K562 (cell line): ENCODE measurements at regions not wholly inside any gene's neighbourhood (a gene's known extent, or its start where the extent isn't known, plus 50 kb on each side); places are given as distances from the start of the nearest gene placed in this dataset.
A peak's percentile ranks its signal among the peaks of the same experiment; 100 is the strongest.

Source experiments
- ATAC-seq: fragments of 200-7000 bp; cut with Tn5 transposase; 3 replicates; pipeline ENCODE4 v1.9.1; 2020; ENCODE audit warnings: moderate library complexity
- BruUV-seq: library from RNA; stranded (reverse); fragments of 400-500 nt; replicated peaks from 2 replicates; lab custom pipeline; 2021; lab: Mats Ljungman, UMichigan
- CTCF ChIA-PET: fragments of 300-600 bp; formaldehyde crosslinking; extraction: SDS; loops from one replicate; lab custom pipeline; 2021; ENCODE audit warnings: low intra/inter-chr PET ratio; lab: Yijun Ruan, JAX
- POLR2A ChIA-PET: fragments of 300-600, 350-650 bp; sonication (Branson Sonifier 250); formaldehyde crosslinking; extraction: SDS; loops from one replicate; lab custom pipeline; 2021; ENCODE audit warnings: antibody characterized with exemption, inconsistent platforms; lab: Yijun Ruan, JAX
- DNase-seq, 4 experiments: peaks; one replicate each; pipeline versions ENCODE4 v3.0.0 to v3.0.0-alpha.2; 2011 to 2018; ENCODE audit warnings: low spot score in 3 of 4, mixed read lengths in 3 of 4; ENCODE audit errors: extremely low read depth in 1 of 4
- FAIRE-seq: peaks from 2 replicates; lab custom pipeline; 2011; peaks lifted over from hg19 to GRCh38; lab: Jason Lieb, UNC
- H2AFZ ChIP-seq: 2 replicates; pipeline ENCODE4 v1.6.0; 2011; ENCODE audit warnings: low read depth, low read length, control low read depth, inconsistent platforms
- H3K27ac ChIP-seq: fragments of 200-600 bp; 3 replicates; pipeline ENCODE4 v1.8.0; 2011; ENCODE audit warnings: low read depth, mild to moderate bottlenecking, control low read depth, inconsistent platforms, low read length, moderate library complexity, mixed read lengths; ENCODE audit errors: extremely low read depth
- H3K27me3 ChIP-seq, 2 experiments: fragments of 300-600 bp in 1 of 2; 2 replicates in 1 of 2; 3 replicates in 1 of 2; pipeline versions ENCODE4 v1.6.0 to v1.8.0; 2011; ENCODE audit warnings: inconsistent platforms in 2 of 2, low read length in 2 of 2, mild to moderate bottlenecking in 1 of 2, mixed read lengths in 1 of 2, moderate library complexity in 1 of 2; ENCODE audit not compliant: control insufficient read depth in 2 of 2, insufficient read depth in 2 of 2
- H3K36me3 ChIP-seq: fragments of 300-600 bp; 3 replicates; pipeline ENCODE4 v1.8.0; 2011; ENCODE audit warnings: mild to moderate bottlenecking, low read length, inconsistent platforms; ENCODE audit not compliant: control insufficient read depth, insufficient read depth
- H3K4me1 ChIP-seq, 2 experiments: fragments of 200-600 bp in 1 of 2; replicated peaks in 1 of 2; 2 replicates in 1 of 2; 3 replicates in 1 of 2; pipeline versions ENCODE4 v1.5.1 to v1.8.0; 2011; ENCODE audit warnings: inconsistent platforms in 2 of 2, low read length in 2 of 2, mild to moderate bottlenecking in 1 of 2, mixed read lengths in 1 of 2, moderate library complexity in 1 of 2; ENCODE audit not compliant: control insufficient read depth in 2 of 2, insufficient read depth in 2 of 2
- H3K4me2 ChIP-seq: 2 replicates; pipeline ENCODE4 v1.6.1; 2011; ENCODE audit warnings: low read length, control low read depth, inconsistent platforms, mixed read lengths; ENCODE audit not compliant: insufficient read depth
- H3K4me3 ChIP-seq: fragments of 200-600 bp; sonication (generic), shearing (Covaris generic); 2 replicates; pipeline ENCODE4 v1.5.1; 2016; ENCODE audit warnings: control low read depth, inconsistent platforms
- H3K79me2 ChIP-seq: fragments of 200-600 bp; 3 replicates; pipeline ENCODE4 v1.8.0; 2011; ENCODE audit warnings: low read length, inconsistent platforms; ENCODE audit not compliant: control insufficient read depth, insufficient read depth
- H3K9ac ChIP-seq, 2 experiments: 2 replicates each; pipeline versions ENCODE4 v1.6.0 to v1.6.1; 2011; ENCODE audit warnings: low read depth in 2 of 2, low read length in 2 of 2, control low read depth in 1 of 2, inconsistent platforms in 1 of 2, mild to moderate bottlenecking in 1 of 2, mixed read lengths in 1 of 2; ENCODE audit not compliant: insufficient read depth in 1 of 2
- H3K9me1 ChIP-seq: one replicate; pipeline ENCODE4 v1.6.0; 2011; ENCODE audit warnings: inconsistent platforms, mild to moderate bottlenecking, low read length, moderate library complexity; ENCODE audit not compliant: control insufficient read depth, insufficient read depth
- H3K9me3 ChIP-seq: replicated peaks from 2 replicates; pipeline ENCODE4 v1.5.1; 2011; ENCODE audit warnings: low read depth, low read length, inconsistent platforms; ENCODE audit not compliant: control insufficient read depth, insufficient read depth
- H4K20me1 ChIP-seq: replicated peaks from 2 replicates; pipeline ENCODE4 v1.6.1; 2011; ENCODE audit warnings: low read length, inconsistent platforms, mixed read lengths; ENCODE audit not compliant: control insufficient read depth, insufficient read depth
- ARID1B ChIP-seq: fragments of 450-650 bp; IDR thresholded peaks from 2 replicates; pipeline ENCODE4 v1.6.1; 2016; ENCODE audit warnings: antibody characterized with exemption, mild to moderate bottlenecking, inconsistent platforms
- ARID4B ChIP-seq: sonication (generic); formaldehyde crosslinking; IDR thresholded peaks from 2 replicates; pipeline ENCODE4 v1.8.0; 2022; ENCODE audit warnings: mild to moderate bottlenecking, missing genetic modification reagents
- BCOR ChIP-seq: fragments of 450-650 bp; IDR thresholded peaks from 2 replicates; pipeline ENCODE4 v1.6.1; 2016
- CREBBP ChIP-seq: IDR thresholded peaks from one replicate; pipeline ENCODE4 v1.6.1; 2012; ENCODE audit warnings: low read depth, mild to moderate bottlenecking, control low read depth, inconsistent platforms, low read length
- CTCFL ChIP-seq: IDR thresholded peaks from 2 replicates; pipeline ENCODE4 v1.6.1; 2011; ENCODE audit warnings: borderline replicate concordance, low read depth, mild to moderate bottlenecking, moderate library complexity, low read length; ENCODE audit not compliant: insufficient read depth, poor library complexity, severe bottlenecking
- RBM39 ChIP-seq: fragments of 200-400 bp; formaldehyde crosslinking; optimal IDR thresholded peaks from 2 replicates; pipeline ENCODE3; 2018; ENCODE audit warnings: low read depth, low read length
- RHOXF2B ChIP-seq: fragments of 250-450 bp; sonication (Bioruptor Pico); conservative IDR thresholded peaks from 2 replicates; pipeline ENCODE4 v1.5.1; 2021
- SNIP1 ChIP-seq: fragments of 450-650 bp; IDR thresholded peaks from 2 replicates; pipeline ENCODE4 v1.7.1; 2017; ENCODE audit warnings: low read depth, mild to moderate bottlenecking
- SOX6 ChIP-seq: fragments of 450-650 bp; IDR thresholded peaks from 2 replicates; pipeline ENCODE4 v1.6.1; 2014; ENCODE audit warnings: mild to moderate bottlenecking
- TAL1 ChIP-seq: fragments of 450-650 bp; IDR thresholded peaks from 2 replicates; pipeline ENCODE4 v1.6.1; 2016; ENCODE audit warnings: mild to moderate bottlenecking
- TFE3 ChIP-seq: fragments of 450-650 bp; formaldehyde crosslinking; IDR thresholded peaks from 2 replicates; pipeline ENCODE4 v1.4.0; 2020; ENCODE audit warnings: mild to moderate bottlenecking, mixed read lengths
- WGBS: fragments of 100-300 bp; shearing (Covaris generic); methylation state at CpG from one replicate; pipeline ENCODE4 v1.1.6; 2016; ENCODE audit warnings: low coverage, mixed read lengths; ENCODE audit not compliant: insufficient coverage; ENCODE audit errors: missing lambda C conversion rate; 5-methylcytosine and 5-hydroxymethylcytosine counted together
- in situ Hi-C: fragments of 300-500 bp; cut with MboI; formaldehyde crosslinking; loops from 4 replicates; pipeline ENCODE4 v1.15.0; 2018; ENCODE audit warnings: inconsistent platforms, mixed read lengths
- intact Hi-C: fragments of 100-400 bp; cut with micrococcal nuclease; formaldehyde crosslinking; loops from 2 replicates; pipeline ENCODE4 v1.14.2; 2022
- TF ChIP-seq, protein P1 (sequence below): fragments of 250-450 bp; sonication (Bioruptor Pico); IDR thresholded peaks from 2 replicates; pipeline ENCODE4 v1.5.0; 2021

DNA sequence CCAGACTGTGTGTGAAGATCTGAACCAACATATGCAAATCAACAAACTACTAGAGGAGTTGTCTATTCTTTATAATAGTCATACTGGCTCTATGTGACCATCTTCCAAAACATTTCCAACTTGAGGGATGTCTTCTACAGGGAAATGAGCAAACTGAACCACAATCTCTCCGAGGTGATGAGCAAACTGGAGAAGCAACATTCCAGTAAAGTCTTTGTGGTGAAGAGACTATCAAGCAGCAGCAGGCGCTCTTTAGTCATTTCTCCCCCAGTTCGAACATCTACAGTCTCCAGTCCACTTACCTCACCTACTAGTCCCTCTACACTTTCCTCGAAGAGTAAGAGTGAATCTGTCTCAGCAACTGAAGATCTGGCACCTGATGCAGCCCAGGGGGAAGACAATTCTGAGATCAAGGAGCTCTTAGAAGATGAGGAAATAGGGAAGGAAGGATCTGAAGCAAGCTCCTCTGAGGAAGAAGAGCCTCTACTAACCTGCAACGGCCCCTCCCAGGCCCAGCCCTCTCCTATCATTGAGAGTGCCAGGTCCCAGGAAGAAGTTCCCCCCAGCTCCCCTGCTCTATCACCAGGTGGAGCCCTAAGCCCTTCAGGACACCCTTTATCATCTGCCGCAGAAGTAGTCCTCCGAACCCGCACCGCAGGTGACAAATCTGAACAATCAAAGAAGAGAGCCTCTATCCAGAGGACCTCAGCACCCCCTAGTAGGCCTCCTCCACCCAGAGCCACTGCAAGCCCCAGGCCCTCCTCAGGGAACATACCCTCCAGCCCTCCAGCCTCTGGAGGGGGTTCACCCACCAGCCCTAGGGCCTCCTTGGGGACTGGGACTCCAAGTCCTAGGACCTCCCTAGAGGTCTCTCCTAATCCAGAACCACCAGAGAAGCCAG, 98.1 kb downstream of the HNRNPD start:
- in situ Hi-C loops (loop anchor here (10.0 kb wide), 1 partner anchor 881 kb away; no protein-coding TSS in a partner anchor), intact Hi-C loops (loop anchor here (2.0 to 10.0 kb wide), 4 partner anchors 85 to 462 kb away; no protein-coding TSS in a partner anchor)
- peak; percentile 48 for FAIRE-seq
- no peak overlapping the region for H3K4me3 ChIP-seq
- 0% methylated on average over 9 of the region's 9 CpGs for WGBS
- H3K27me3 ChIP-seq = peaks cover 13 to 22% of the 10 kb centered on the region in 2 experiments; a peak in 4 of 5 replicates
- ATAC-seq = peak; percentile 97
- H2AFZ ChIP-seq = no peak overlapping the region
- peak in 3 of 4 experiments; percentile 14 to 49 (median 44) for DNase-seq
- no peaks in the 10 kb centered on the region for H3K36me3 ChIP-seq
- no TSS peak for BruUV-seq
- no peaks in the 10 kb centered on the region for H3K4me1 ChIP-seq
- H3K27ac ChIP-seq = no peak overlapping the region
- H3K9me1 ChIP-seq = no peaks in the 10 kb centered on the region
- no peaks in the 10 kb centered on the region for H3K9me3 ChIP-seq
- H4K20me1 ChIP-seq = no peaks in the 10 kb centered on the region
- no peak overlapping the region for H3K4me2 ChIP-seq
- ChIA-PET CTCF (interaction anchor here (1.2 kb wide), 2 partner anchors 85 to 113 kb away, joined by 4 to 5 read pairs; no protein-coding TSS in a partner anchor), POLR2A (no interaction called here)
- H3K79me2 ChIP-seq = no peaks in the 10 kb centered on the region
- no peak overlapping the region for H3K9ac ChIP-seq
- TF ChIP-seq CTCFL (peak; percentile 12), SOX6 (no peak), TAL1 (no peak), RBM39 (no peak), CREBBP (no peak), ARID1B (no peak), RHOXF2B (CRISPR knock-in tag) (no peak), ARID4B (no peak), BCOR (no peak), TFE3 (CRISPR knock-in tag) (no peak), SNIP1 (no peak)
- TF ChIP-seq, protein P1, sequence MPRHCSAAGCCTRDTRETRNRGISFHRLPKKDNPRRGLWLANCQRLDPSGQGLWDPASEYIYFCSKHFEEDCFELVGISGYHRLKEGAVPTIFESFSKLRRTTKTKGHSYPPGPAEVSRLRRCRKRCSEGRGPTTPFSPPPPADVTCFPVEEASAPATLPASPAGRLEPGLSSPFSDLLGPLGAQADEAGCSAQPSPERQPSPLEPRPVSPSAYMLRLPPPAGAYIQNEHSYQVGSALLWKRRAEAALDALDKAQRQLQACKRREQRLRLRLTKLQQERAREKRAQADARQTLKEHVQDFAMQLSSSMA = no peak
